HFF-Myc (cell line): ENCODE measurements at regions not wholly inside any gene's neighbourhood (a gene's known extent, or its start where the extent isn't known, plus 50 kb on each side); places are given as distances from the start of the nearest gene placed in this dataset.

ENCODE experiments used
- DNase-seq: peaks from one replicate; pipeline ENCODE4 v3.0.0-alpha.2; 2011; ENCODE audit warnings: low read depth; ENCODE audit errors: extremely low read depth
- H3K4me3 ChIP-seq: replicated peaks from 2 replicates; pipeline ENCODE4 v1.5.1; 2011; ENCODE audit warnings: low read depth, mild to moderate bottlenecking, control low read depth, low read length
- CTCF ChIP-seq: IDR thresholded peaks from 2 replicates; pipeline ENCODE4 v1.5.1; 2012; ENCODE audit warnings: mild to moderate bottlenecking, low read depth, low read length, control low read depth; ENCODE audit errors: missing control alignments

GRCh38 chr1:36590771-36591170 lies 108.1 kb upstream of the CSF3R start:
- no peak overlapping the region for H3K4me3 ChIP-seq
- TF ChIP-seq CTCF, result no peak
- no peak for DNase-seq

- TF ChIP-seq CTCF, result no peak
- H3K4me3 ChIP-seq, result no peak overlapping the region
- no peak for DNase-seq
Observed at GRCh38 chr1:36590264-36590663, 107.6 kb upstream of the CSF3R start.

GRCh38 chr1:36588972-36589371 lies 106.3 kb upstream of the CSF3R start:
- no peak for TF ChIP-seq CTCF
- no peak for DNase-seq
- H3K4me3 ChIP-seq, result no peak overlapping the region

GRCh38 chr1:36585569-36586548 lies 103.1 kb upstream of the CSF3R start:
- TF ChIP-seq CTCF, result no peak
- H3K4me3 ChIP-seq, result no peak overlapping the region
- no peak for DNase-seq

GRCh38 chr1:36584874-36585453 lies 102.3 kb upstream of the CSF3R start:
- DNase-seq, result no peak
- H3K4me3 ChIP-seq, result no peak overlapping the region
- no peak for TF ChIP-seq CTCF

GRCh38 chr1:36583980-36584782 lies 101.5 kb upstream of the CSF3R start:
- H3K4me3 ChIP-seq, result no peak overlapping the region
- no peak for TF ChIP-seq CTCF
- DNase-seq, result no peak
